Smooth muscle cell (in vitro differentiated cells): ENCODE measurements at regions not wholly inside any gene's neighbourhood (a gene's known extent, or its start where the extent isn't known, plus 50 kb on each side); places are given as distances from the start of the nearest gene placed in this dataset.

Source experiments
- DNase-seq: peaks from one replicate; lab custom pipeline; 2025; ENCODE audit not compliant: unreplicated experiment; lab: John Stamatoyannopoulos, UW
- H2AFZ ChIP-seq: fragments of 200-600 bp; sonication (generic); 2 replicates; pipeline ENCODE4 v1.6.0; 2016; ENCODE audit warnings: antibody characterized with exemption, low read depth, mild to moderate bottlenecking
- H3F3A ChIP-seq: fragments of 200-600 bp; sonication (generic); 2 replicates; pipeline ENCODE4 v1.6.0; 2017; ENCODE audit warnings: antibody characterized with exemption, low read depth
- H3K27ac ChIP-seq: fragments of 200-600 bp; sonication (generic); 2 replicates; pipeline ENCODE4 v1.5.1; 2016; ENCODE audit warnings: low read depth, mild to moderate bottlenecking
- H3K27me3 ChIP-seq: fragments of 200-600 bp; sonication (generic); 2 replicates; pipeline ENCODE4 v1.6.1; 2016; ENCODE audit warnings: low read depth, mild to moderate bottlenecking
- H3K36me3 ChIP-seq: fragments of 200-600 bp; sonication (generic); 2 replicates; pipeline ENCODE4 v1.5.1; 2016; ENCODE audit warnings: low read depth
- H3K4me1 ChIP-seq: fragments of 200-600 bp; sonication (generic); 2 replicates; pipeline ENCODE4 v1.5.1; 2016; ENCODE audit warnings: low read depth
- H3K4me2 ChIP-seq: fragments of 200-600 bp; sonication (generic); 2 replicates; pipeline ENCODE4 v1.6.0; 2016; ENCODE audit warnings: mild to moderate bottlenecking
- H3K4me3 ChIP-seq: fragments of 200-600 bp; sonication (generic); 2 replicates; pipeline ENCODE4 v1.5.1; 2016; ENCODE audit warnings: mild to moderate bottlenecking
- H3K79me2 ChIP-seq: fragments of 200-600 bp; sonication (generic); 2 replicates; pipeline ENCODE4 v1.6.0; 2016; ENCODE audit warnings: low read depth, mild to moderate bottlenecking
- H3K9ac ChIP-seq: fragments of 200-600 bp; sonication (generic); 2 replicates; pipeline ENCODE4 v1.6.0; 2016; ENCODE audit warnings: low read depth
- H3K9me3 ChIP-seq: fragments of 200-600 bp; sonication (generic); replicated peaks from 2 replicates; pipeline ENCODE4 v1.5.1; 2016; ENCODE audit warnings: low read depth
- H4K20me1 ChIP-seq: fragments of 200-600 bp; sonication (generic); 2 replicates; pipeline ENCODE4 v1.6.0; 2016; ENCODE audit warnings: low read depth
- WGBS: methylation state at CpG from one replicate; pipeline ENCODE4 v1.1.7; 2016; ENCODE audit warnings: low lambda C conversion rate; 5-methylcytosine and 5-hydroxymethylcytosine counted together
- TF ChIP-seq, protein P1 (sequence below): fragments of 200-600 bp; sonication (generic); IDR thresholded peaks from 2 replicates; pipeline ENCODE4 v1.5.1; 2017; ENCODE audit warnings: borderline replicate concordance, mild to moderate bottlenecking, antibody characterized with exemption; ENCODE audit not compliant: insufficient read depth, poor library complexity, severe bottlenecking

DNA sequence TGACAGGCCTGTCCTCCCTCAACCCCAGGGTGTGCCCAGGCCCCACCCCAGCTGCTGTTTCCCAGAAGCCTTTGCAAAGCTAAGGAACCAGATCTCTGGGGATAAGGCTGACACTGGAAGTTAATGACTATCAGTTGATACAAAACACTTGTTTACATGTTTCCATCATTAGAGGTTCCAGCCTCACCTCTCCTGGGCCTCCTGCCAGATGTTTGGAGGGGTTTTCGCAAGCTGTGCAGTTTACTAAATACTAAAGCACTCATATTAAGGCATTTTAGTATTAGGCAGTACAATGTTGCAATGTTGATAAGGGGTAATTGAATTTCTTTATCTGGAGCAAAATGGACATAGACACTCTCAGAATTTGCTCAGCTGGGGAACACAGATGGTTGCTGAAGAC, 218.7 kb downstream of the INSC start:
- no peak overlapping the region for H2AFZ ChIP-seq
- H3K9ac ChIP-seq, result no peak overlapping the region
- H3F3A ChIP-seq, result no peaks in the 10 kb centered on the region
- H3K27ac ChIP-seq, result no peak overlapping the region
- H4K20me1 ChIP-seq, result no peaks in the 10 kb centered on the region
- no peak overlapping the region for H3K4me2 ChIP-seq
- H3K9me3 ChIP-seq, result no peaks in the 10 kb centered on the region
- H3K4me3 ChIP-seq, result no peak overlapping the region
- H3K27me3 ChIP-seq, result no peaks in the 10 kb centered on the region
- TF ChIP-seq, protein P1, sequence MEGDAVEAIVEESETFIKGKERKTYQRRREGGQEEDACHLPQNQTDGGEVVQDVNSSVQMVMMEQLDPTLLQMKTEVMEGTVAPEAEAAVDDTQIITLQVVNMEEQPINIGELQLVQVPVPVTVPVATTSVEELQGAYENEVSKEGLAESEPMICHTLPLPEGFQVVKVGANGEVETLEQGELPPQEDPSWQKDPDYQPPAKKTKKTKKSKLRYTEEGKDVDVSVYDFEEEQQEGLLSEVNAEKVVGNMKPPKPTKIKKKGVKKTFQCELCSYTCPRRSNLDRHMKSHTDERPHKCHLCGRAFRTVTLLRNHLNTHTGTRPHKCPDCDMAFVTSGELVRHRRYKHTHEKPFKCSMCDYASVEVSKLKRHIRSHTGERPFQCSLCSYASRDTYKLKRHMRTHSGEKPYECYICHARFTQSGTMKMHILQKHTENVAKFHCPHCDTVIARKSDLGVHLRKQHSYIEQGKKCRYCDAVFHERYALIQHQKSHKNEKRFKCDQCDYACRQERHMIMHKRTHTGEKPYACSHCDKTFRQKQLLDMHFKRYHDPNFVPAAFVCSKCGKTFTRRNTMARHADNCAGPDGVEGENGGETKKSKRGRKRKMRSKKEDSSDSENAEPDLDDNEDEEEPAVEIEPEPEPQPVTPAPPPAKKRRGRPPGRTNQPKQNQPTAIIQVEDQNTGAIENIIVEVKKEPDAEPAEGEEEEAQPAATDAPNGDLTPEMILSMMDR, result no peak
- WGBS, result 84% methylated on average over 1 of the region's 1 CpG
- no peaks in the 10 kb centered on the region for H3K4me1 ChIP-seq
- no peaks in the 10 kb centered on the region for H3K79me2 ChIP-seq
- no peaks in the 10 kb centered on the region for H3K36me3 ChIP-seq
- no peak for DNase-seq

DNA sequence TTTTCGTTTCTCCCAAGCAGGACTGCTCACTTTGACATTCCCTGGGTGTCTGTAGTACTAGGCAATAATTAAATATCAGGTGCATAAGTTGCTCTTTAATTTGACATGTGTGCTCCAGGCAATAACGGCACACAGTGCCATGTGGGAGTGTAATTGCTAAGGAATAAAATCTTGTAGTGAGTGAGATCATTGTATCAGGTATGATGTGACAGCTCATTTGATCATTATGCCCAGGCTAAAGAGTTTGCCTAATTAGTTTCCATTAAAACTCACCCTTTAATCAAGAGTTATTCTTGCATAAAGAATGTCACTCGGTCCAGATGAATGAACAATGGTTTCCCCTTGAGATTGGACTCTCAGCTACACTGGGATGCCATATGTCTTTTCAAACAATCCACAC, 220.0 kb downstream of the INSC start:
- no peak for DNase-seq
- no peaks in the 10 kb centered on the region for H3K36me3 ChIP-seq
- no peaks in the 10 kb centered on the region for H4K20me1 ChIP-seq
- H3K4me2 ChIP-seq, result no peak overlapping the region
- no peak overlapping the region for H3K4me3 ChIP-seq
- TF ChIP-seq, protein P1, result no peak
- no peak overlapping the region for H3K27ac ChIP-seq
- no peaks in the 10 kb centered on the region for H3K9me3 ChIP-seq
- H3K27me3 ChIP-seq, result no peaks in the 10 kb centered on the region
- no peaks in the 10 kb centered on the region for H3K4me1 ChIP-seq
- no peaks in the 10 kb centered on the region for H3F3A ChIP-seq
- no peak overlapping the region for H2AFZ ChIP-seq
- H3K9ac ChIP-seq, result no peak overlapping the region
- WGBS, result 87% methylated on average over 3 of the region's 3 CpGs
- no peaks in the 10 kb centered on the region for H3K79me2 ChIP-seq

DNA sequence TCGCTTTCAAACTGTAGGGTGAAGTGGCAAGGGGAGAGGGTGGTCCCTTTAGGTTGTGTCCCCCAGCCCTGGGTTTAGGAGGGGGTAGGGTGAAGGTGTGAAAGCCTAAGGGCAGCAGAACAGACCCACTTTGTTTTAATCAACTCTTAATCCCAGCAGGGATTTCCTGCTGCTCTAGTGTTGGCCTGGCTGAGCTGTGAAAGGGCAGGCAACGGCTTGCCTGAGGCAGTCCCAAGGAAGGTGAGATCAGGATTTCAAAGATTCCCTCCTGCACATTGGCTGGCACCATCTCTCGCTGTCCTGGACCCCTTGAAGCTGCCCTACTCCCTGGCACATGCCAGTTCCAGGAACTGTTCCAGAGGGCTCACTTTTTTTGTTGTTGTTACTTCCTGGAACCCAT, 221.3 kb downstream of the INSC start:
- WGBS, result 50% methylated on average over 3 of the region's 3 CpGs
- TF ChIP-seq, protein P1, result no peak

DNA sequence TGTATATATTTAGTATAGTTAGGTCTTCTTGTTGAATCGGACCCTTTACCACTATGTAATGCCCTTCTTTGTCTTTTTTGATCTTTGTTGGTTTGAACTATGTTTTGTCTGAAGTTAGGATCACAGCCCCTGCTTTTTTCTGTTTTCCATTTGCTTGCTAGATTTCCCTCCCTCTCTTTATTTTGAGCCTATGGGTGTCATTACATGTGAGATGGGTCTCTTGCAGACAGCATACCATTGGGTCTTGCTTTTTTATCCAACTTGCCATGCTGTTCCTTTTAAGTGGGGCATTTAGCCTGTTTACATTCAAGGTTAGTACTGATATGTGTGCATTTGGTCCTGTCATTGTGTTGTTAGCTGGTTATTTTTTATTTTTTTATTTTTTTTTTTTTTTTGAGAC, 224.6 kb downstream of the INSC start:
- 87% methylated on average over 1 of the region's 1 CpG for WGBS
- TF ChIP-seq, protein P1, result no peak

More for the DNA sequence above, 221.3 kb downstream of the INSC start:
- H3F3A ChIP-seq, result no peaks in the 10 kb centered on the region
- H3K79me2 ChIP-seq, result no peaks in the 10 kb centered on the region
- DNase-seq, result no peak
- no peak overlapping the region for H3K9ac ChIP-seq
- no peaks in the 10 kb centered on the region for H3K9me3 ChIP-seq
- no peak overlapping the region for H3K4me2 ChIP-seq
- no peak overlapping the region for H2AFZ ChIP-seq
- no peaks in the 10 kb centered on the region for H3K36me3 ChIP-seq
- H3K4me3 ChIP-seq, result no peak overlapping the region
- H3K27me3 ChIP-seq, result no peaks in the 10 kb centered on the region
- peaks cover 4% of the 10 kb centered on the region for H3K4me1 ChIP-seq
- no peak overlapping the region for H3K27ac ChIP-seq
- H4K20me1 ChIP-seq, result no peaks in the 10 kb centered on the region

More for the DNA sequence above, 224.6 kb downstream of the INSC start:
- Histone ChIP-seq H2AFZ (no peak overlapping the region), H3K27me3 (no peaks in the 10 kb centered on the region), H4K20me1 (no peaks in the 10 kb centered on the region), H3K36me3 (no peaks in the 10 kb centered on the region), H3K9me3 (no peaks in the 10 kb centered on the region), H3K79me2 (no peaks in the 10 kb centered on the region), H3K27ac (no peak overlapping the region), H3K4me3 (no peak overlapping the region), H3K4me1 (peaks cover 11% of the 10 kb centered on the region), H3F3A (no peaks in the 10 kb centered on the region), H3K4me2 (no peak overlapping the region), H3K9ac (no peak overlapping the region)
- DNase-seq, result no peak
